Caki2 (cell line): ENCODE measurements at regions not wholly inside any gene's neighbourhood (a gene's known extent, or its start where the extent isn't known, plus 50 kb on each side); places are given as distances from the start of the nearest gene placed in this dataset.

Experiments
- DNase-seq: peaks from one replicate; pipeline ENCODE4 v3.0.0-alpha.2; 2015; ENCODE audit warnings: low read depth
- in situ Hi-C: cut with HindIII; loops from 2 replicates; pipeline ENCODE4 v1.10.0; 2016; ENCODE audit warnings: low sequenced_read_pairs, low pct_unique_long_range_greater_than_20kb, mixed read lengths

DNA sequence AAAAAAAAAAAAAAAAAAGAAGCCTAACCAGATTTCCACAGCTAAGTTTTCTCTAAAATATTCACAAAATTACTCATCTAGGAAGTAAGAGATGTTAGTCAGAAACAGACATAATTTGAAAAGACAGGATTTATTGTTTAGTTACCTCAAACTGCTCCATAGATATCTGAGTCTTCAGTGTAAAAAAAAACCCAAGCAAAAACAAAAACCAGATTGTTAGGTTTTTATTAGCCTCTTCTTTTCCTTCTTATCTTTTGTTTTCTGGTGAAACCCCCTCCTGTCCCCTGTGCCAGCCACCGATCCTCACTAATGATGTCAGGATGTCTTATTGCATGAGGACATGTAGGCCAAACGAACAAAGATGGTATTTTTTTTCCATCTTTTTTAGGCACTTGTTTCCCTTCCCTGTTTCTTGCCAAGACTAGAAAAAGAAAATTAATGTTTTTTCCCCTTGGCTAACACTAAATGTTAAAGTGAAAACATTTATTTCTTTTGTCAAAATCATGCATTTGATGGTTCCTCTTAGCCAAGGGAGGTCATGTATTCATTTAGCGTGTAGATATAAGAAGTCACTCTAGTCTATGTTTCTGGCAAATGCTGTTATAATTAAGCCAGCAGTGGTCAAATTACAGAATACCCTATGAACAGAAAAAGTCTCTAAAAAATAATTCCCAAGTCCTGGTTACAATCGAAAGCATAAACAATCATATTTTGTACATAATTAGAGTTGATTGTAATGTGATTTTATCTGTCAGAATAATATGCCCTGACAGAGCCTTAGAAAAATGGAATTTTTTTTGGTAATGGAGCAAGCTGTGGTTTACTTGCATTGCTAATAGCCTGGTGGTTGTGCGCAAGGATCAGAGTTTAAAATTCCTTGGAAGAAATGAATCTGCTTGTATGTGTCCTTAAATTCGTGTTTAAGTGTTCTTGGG is 702.4 kb upstream of the FZD8 start:
- in situ Hi-C loops, result no loop called here
- DNase-seq, result no peak

DNA sequence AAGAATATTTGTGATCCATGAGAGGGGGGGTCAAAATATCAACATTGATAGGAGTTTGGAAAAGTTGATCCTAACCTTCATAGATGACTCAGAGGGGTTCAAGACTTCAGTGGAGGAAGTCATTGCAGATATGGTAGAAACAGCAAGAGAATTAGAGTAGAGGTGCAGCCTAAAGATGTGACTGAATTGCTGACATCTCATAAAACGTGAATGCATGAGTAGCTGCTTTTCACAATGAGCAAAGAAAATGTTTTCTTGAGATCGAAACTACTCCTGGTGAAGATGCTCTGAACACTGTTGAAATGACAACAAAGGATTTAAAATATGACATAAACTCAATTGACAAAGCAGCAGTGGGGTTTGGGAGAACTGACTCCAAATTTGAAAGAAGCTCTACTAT is 700.7 kb upstream of the FZD8 start:
- in situ Hi-C loops, result no loop called here
- no peak for DNase-seq

DNA sequence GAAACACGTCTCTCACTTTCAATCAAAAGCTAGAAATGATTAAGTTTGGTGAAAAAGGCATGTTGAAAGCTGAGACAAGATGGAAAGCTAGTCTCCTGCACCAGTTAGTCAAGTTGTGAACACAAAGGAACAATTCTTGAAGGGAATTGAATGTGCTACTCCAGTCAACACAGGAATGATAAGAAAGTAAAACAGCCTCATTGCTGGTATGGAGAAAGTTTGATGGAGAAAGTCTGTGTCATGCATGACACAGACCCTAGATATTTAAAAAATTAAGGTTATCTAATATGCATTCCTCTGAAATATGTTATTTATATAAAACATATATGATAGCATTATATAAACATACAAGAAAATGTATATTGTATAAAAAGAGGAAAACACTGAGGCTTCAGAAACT is 699.4 kb upstream of the FZD8 start:
- no peak for DNase-seq

DNA sequence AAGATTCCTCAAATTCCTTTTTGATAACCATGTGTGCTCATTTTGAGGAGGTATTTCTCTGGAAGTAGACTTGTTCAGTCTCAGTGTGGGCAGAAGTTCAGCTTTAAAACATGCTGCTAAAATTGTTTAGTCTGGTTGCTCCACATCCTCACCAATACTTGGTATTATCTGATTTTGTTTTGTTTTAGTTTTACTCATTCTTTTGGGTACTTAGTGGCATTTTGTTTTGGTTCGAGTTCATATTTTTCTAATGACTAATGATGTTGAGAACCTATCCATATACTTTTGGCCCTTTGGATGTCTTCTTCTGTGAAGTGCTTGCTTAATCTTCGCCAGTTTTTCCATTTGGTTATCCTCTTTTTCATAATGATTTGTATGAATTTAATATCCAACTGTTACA is 694.2 kb upstream of the FZD8 start:
- no peak for DNase-seq
- in situ Hi-C loops, result no loop called here

More for the DNA sequence above, 699.4 kb upstream of the FZD8 start:
- in situ Hi-C loops, result no loop called here

DNA sequence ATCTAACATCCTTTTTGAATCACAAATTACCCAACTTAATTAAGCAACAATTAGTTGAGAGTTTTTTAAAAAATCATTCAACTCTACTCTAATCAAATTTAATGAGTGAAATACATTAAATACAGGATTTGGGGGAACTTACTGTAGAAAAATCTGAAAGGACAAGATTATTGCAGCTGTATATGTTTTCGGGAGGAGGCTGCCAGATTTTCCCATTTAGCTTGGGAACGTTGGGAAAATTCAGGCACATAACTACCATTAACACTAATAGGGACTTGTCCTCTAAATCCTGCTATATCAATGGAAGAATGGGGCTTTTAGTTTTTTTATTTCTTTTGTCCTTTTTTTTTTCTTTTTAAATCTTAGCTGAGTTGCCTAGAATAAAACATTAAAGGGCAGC is 691.4 kb upstream of the FZD8 start:
- in situ Hi-C loops, result no loop called here
- DNase-seq, result no peak

DNA sequence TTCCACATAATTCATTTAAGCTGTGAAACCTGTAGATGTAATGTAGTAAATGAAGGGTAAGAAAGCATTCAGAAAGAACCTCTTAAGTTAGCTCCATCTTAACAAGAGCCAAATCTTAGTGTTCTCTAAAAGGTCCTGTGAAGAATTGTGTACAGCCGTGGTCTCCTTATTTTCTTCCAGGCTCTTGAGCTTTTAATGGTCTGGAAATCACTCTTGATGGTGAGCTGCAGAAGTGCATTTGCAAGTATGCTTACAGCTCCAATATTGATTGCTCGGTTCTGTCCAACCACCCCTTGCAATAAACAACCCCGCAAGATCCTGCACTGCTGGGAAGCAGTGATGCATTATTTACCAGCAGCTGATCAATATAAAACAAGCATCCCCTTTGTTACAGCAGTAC is 690.8 kb upstream of the FZD8 start:
- no peak for DNase-seq
- in situ Hi-C loops, result no loop called here

DNA sequence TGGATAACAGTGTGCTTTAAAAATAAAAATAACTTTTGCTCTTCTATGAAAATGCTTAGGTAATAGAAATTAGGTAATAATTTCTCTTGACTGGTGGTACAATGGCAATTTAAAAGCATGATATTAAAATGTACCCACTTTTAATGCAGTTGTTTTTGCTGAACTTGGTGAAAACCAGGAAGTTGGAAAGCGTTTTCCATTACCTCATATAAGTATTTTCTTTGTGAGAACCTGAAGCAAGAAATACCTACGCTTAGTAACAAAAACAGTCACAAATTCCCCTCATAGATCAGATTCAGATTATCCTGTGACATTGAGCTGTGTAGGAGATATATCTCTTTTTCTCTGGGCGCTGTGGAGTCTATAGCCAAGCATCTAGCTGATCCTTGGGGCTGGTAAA is 689.0 kb upstream of the FZD8 start:
- in situ Hi-C loops, result no loop called here
- no peak for DNase-seq

DNA sequence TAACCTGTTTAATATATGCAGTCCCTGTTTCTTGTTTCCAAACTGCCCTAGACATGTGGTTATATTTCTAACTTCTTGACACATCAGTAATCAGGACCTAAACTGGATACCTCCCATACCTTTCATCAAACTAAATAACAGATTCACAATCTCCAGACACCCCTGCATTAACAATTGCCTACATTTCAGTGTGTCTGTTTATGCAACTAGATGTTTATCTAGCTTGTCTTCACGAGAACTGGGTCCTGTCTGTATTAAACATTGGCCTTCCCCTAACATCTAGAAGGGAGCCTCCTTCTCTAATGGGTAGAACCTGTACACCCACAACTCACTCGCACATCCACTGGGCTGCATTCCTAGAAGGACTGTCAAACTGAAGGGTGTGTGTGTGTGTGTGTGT is 683.7 kb upstream of the FZD8 start:
- in situ Hi-C loops, result no loop called here
- no peak for DNase-seq

DNA sequence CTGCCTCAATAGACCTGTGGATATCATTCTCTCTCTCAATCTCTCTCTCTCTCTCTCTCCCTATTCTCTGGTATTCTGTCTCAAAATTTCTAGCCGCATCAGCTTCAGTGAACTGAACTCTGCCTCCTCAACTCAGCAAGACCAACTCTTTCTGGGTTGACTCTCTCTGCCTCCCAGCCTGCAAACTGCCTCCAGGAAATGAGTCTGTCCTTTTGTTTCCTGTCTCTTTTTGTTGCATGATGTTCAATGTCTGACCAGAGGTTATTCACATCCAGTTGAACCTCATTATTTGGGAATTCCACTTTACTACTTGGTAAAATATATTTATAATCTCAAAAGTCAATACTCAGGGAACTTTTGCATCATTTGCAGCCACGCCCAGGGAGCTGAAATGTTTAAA is 682.7 kb upstream of the FZD8 start:
- DNase-seq, result no peak
- in situ Hi-C loops, result no loop called here

DNA sequence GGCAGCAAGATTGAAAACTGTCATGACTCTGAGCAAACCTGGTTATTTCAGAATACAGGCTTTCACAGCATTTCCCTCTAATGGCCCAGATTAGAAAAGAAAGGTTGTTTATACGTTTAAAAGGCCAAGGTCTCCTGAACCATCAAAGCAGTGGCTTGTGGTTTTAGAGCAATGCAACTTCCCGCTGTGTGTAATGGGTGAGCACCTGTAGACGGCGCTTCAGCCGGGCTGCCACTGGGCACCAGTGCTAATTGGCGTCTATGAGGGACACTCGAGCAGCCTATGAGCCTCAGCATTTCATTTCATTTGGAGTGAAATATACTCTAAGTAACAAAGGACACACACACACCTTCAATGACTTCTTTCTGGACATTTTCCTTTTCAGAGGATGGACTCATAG is 671.0 kb upstream of the FZD8 start:
- no peak for DNase-seq

DNA sequence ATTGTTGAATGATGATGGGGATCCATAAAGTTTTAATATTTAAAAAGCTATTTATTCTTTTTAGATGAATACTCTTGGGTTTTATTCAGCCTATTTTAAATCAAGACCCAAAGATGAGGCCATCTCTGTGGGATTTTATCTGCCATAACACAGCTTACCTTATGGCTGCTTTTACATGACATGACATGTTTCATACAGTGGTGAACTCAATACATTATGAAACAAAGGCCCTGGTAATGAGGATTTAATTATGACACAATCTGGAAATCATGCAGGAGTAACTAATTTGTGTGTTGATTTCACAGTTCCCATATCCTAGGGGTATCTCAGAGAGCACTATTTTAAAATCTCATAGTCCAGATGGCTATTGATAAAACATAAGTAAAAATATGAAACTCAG is 661.8 kb upstream of the FZD8 start:
- no peak for DNase-seq
- in situ Hi-C loops, result no loop called here

More for the DNA sequence above, 671.0 kb upstream of the FZD8 start:
- in situ Hi-C loops, result no loop called here

DNA sequence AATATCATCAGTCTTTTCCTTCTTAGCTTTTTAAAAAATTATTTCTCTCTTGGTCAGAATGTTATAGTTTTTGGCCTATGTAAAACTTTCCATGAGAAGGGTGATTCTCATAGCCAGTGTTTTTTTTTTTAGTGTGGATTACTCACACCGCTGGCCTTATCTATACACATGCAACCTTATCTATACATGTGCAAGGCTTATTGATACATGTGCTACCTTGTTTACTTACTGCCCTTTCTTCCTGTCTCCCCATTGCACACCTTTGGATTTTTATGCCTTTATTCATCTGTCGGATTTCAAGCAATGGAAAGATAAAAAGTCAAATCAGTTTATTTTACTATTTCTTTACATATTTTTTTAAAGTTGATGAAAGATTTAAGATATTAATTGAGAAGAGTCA is 660.0 kb upstream of the FZD8 start:
- in situ Hi-C loops, result no loop called here
- DNase-seq, result no peak

DNA sequence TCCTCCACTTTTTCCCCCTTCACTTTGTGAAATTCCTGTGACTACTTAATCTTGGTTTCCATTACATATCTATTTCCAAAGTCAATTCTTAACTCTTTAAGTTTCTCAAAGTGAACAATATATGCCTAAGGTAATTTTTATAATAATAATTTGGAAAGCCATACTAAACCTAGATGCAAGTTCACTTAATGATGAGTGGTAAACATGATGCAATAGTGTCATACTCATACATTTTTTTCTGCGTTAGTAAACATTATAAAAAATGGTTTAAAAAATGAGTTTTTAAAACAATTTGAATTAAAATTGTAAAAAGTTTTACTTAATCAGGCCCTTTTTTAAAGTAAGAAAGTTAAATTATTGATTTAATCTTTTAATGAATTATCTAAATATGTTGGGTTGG is 659.4 kb upstream of the FZD8 start:
- in situ Hi-C loops, result no loop called here
- no peak for DNase-seq

DNA sequence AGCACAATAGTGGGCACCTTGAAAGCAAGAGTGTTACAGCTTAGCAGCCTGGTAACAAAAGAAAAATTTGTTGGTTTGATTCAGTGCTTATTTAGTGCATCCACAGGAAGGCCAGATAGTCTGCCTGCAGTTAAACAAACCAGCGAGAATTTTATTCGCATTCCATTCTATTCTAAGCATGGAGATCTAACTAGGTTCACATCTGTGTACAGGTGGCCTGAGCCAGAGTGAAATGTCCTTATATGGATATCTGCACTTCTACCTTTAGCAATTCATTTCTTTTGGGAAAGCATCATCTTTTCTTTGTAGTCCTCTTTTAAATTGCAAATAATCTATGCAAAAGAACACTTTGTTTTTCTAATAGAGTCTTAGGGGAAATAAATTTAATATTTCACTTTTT is 659.0 kb upstream of the FZD8 start:
- in situ Hi-C loops, result no loop called here
- no peak for DNase-seq

DNA sequence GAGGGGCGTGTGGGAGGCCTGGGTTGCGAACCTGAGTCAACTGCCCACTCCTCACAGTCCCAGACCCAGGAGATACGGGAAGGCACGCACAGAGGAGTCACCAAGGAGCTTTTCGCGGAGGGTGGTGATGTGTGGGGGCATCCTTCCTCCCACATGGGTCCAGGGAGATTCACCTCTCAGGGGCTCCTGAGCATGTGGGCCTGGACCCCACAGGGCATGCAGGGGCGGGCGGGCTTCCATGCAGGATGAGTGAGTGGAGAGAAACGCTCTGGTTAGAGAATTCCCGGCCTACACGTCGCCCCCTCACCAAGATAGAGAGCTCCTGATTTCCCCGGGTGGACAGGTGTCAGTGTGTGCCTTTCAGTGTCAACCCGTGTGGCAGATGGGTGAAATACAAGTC is 641.7 kb upstream of the FZD8 start:
- DNase-seq, result no peak
- in situ Hi-C loops, result no loop called here

DNA sequence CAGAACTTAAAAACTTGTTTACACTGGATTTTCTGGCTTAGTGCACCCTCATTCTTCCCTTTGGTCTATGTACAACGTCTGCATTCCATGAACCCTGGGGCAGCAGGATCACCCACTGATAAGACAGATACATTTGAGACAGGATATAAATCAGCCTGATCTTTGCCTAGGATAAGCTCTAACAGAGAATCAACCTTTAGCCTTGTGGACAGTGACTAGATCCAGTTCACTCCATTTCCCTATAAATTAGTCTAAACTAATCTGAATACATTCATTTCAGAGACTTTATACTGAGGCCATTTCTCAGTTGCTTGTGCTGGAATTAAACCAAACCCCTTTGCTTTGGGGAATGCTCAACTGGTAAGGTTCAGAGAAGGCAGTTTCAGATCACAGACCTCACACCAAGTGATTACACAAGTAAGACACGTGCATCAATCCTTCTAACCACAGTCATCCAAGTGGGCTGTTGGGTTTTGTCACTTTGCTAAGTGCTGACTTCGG is 639.8 kb upstream of the FZD8 start:
- DNase-seq, result no peak

DNA sequence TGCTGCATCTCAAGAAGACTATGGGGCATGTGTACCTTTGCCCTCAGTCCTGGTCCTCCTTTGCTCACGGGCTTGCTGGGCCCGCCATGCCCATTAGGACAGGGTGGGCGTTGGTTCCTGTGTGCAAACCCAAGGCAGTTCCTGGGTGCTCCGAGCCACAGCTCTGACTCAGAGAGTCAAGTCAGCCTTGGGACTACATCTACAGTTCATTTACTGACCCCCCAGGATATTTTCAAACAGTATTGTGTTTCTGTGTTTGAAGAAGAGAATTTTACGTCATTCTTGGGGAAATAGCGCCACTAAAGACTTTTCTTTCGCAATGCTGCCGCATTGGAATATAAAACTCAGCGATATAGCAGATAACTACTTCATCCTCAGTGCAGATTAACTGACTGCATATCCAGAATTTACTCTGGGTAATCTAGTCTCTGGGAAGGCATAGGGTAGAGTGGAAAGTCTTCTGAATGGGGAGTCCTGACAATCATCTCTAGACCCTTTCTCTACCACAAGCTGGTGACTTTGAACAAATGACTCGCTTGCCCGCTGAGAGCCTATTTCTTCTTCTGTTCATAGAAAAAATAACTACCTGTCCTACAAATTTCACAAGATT is 638.9 kb upstream of the FZD8 start:
- in situ Hi-C loops, result no loop called here
- no peak for DNase-seq

More for the DNA sequence above, 639.8 kb upstream of the FZD8 start:
- in situ Hi-C loops, result no loop called here

DNA sequence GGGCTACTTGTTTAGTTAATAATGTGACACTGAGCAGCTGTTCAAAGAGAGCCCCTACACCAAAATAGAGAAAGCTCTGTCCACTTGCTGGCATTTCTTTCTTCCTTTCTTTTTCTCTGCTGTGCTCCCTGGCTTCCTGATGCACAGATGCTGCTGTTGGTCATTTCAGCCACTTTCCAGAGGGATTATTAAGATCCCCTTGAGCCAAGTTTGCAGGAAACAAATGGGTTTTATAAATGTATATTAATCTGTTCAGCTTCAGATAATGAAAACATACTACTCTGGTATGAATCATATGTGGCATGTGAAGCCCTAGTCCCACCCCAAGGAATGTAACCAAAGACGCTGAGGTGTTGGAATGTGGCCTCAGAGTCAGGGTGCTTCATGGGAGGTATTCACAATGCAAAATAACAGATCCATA is 638.2 kb upstream of the FZD8 start:
- no peak for DNase-seq
- in situ Hi-C loops, result no loop called here

DNA sequence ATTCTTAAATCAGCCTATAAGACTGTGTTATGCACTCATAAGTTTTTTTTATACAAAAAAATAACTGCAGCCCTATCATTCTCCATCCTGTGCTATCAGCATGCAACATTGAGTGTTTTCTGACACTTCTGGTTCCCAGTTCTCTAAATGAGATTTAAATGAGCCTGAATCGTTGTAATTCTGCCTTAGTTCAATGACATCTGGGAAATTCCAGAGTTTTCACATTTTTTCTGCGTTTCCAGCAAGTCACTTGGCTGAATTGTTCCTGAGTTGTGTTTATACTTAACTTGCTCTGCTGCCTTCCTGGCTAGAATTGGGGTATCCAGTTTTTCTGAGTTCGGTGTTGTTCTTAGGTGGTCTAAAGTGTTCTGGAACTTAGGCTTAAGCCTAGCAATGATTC is 636.1 kb upstream of the FZD8 start:
- DNase-seq, result no peak
- in situ Hi-C loops, result no loop called here

DNA sequence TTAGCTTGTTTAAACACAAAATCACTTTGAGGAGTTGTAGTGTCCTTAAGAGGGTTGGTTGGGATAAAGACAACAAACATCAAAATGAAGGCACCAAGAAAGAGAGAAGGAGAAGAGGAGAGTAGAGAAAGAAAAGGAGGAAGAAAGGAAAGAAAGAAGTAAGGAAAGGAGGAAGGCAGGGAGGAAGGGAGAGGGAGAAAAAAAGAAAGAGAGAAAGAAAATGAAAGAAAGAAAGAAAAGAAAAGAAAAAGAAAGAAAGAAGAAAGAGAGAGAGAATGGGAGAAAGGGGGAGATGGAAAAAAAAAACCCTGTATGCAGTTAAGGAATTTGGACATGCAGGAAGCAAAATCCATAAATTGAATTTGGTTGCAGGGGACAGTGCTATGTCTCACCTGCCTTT is 635.4 kb upstream of the FZD8 start:
- in situ Hi-C loops, result no loop called here
- DNase-seq, result no peak
